Adrenal gland (tissue), 5 donors: ENCODE measurements at regions not wholly inside any gene's neighbourhood (a gene's known extent, or its start where the extent isn't known, plus 50 kb on each side); places are given as distances from the start of the nearest gene placed in this dataset.

Experiments used
- POLR2A ChIP-seq, 2 donors: fragments of 450-650 bp; IDR thresholded peaks; one replicate each; pipeline ENCODE4 v1.6.1; 2017; ENCODE audit warnings: antibody characterized with exemption in 2 of 2, mild to moderate bottlenecking in 2 of 2, moderate library complexity in 1 of 2
- TF ChIP-seq, protein P1 (sequence below), 6 experiments: fragments of 450-650 bp in 4 of 6; fragments of 200-600 bp in 2 of 6; sonication (generic) in 1 of 6; IDR thresholded peaks; 1 replicate in 5 of 6; 2 replicates in 1 of 6; pipeline versions ENCODE4 v1.5.1 to v1.8.0; 2016 to 2021; ENCODE audit warnings: antibody characterized with exemption in 6 of 6, mild to moderate bottlenecking in 2 of 6, moderate library complexity in 1 of 6
- donor health status: DM: no; HTN: no; CAD: no.

DNA sequence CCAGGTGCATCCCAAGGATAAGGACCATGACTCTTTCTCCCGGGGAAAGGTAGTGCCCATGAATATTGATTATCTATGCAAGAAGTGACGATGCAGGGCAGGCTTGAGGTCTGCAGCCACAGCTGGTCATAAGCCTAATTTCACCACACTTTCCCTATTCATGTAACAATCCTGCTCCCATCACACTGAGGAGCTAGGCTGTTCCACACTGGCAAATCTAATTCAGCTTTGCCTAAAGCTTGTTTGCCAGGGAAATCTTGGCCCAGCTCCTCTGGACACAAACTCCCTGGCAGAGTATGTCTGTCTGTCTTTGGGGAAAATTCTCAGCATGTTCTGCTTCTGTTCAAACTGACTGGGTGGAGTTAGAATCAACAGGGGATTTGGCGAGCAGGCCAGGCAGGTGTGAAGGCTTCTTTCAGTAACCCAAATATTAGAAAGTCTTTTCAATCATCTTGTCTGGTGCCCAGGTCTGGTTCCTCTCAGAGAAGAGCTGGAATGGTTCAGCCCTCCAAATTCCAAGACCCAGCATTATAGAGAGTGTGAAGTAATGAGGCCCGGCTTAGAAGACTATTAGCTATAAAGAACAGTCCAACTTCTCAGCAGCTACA is 88.5 kb upstream of the SPDL1 start:
- no peak for TF ChIP-seq POLR2A (IDR thresholded peaks at IDR 0.05)
- TF ChIP-seq, protein P1, sequence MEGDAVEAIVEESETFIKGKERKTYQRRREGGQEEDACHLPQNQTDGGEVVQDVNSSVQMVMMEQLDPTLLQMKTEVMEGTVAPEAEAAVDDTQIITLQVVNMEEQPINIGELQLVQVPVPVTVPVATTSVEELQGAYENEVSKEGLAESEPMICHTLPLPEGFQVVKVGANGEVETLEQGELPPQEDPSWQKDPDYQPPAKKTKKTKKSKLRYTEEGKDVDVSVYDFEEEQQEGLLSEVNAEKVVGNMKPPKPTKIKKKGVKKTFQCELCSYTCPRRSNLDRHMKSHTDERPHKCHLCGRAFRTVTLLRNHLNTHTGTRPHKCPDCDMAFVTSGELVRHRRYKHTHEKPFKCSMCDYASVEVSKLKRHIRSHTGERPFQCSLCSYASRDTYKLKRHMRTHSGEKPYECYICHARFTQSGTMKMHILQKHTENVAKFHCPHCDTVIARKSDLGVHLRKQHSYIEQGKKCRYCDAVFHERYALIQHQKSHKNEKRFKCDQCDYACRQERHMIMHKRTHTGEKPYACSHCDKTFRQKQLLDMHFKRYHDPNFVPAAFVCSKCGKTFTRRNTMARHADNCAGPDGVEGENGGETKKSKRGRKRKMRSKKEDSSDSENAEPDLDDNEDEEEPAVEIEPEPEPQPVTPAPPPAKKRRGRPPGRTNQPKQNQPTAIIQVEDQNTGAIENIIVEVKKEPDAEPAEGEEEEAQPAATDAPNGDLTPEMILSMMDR (IDR thresholded peaks at IDR 0.05): no peak
